Transverse colon (tissue), 4 donors: ENCODE measurements at regions not wholly inside any gene's neighbourhood (a gene's known extent, or its start where the extent isn't known, plus 50 kb on each side); places are given as distances from the start of the nearest gene placed in this dataset.

Experiments used
- DNase-seq: peaks from one replicate; pipeline ENCODE4 v3.0.0-alpha.2; 2019
- H3K27ac ChIP-seq, 4 donors: fragments of 200-600 bp; sonication (generic); 2 replicates each; pipeline ENCODE4 v1.5.1; 2016 to 2018; ENCODE audit warnings: inconsistent platforms in 4 of 4
- H3K27me3 ChIP-seq: fragments of 200-600 bp; sonication (generic); 2 replicates; pipeline ENCODE4 v1.5.1; 2017; ENCODE audit warnings: inconsistent platforms
- H3K36me3 ChIP-seq, 4 donors: fragments of 200-600 bp; sonication (generic); 2 replicates each; pipeline ENCODE4 v1.5.1; 2017 to 2019; ENCODE audit warnings: inconsistent platforms in 4 of 4
- H3K4me1 ChIP-seq, 4 donors: fragments of 200-600 bp; sonication (generic); 2 replicates each; pipeline ENCODE4 v1.5.1; 2017 to 2020; ENCODE audit warnings: inconsistent platforms in 4 of 4
- H3K4me3 ChIP-seq, 4 donors: fragments of 200-600 bp; sonication (generic); 1 replicate in 1 of 4; 2 replicates in 3 of 4; pipeline versions ENCODE4 v1.5.1 to v1.6.1; 2017 to 2019; ENCODE audit warnings: inconsistent platforms in 4 of 4
- H3K9me3 ChIP-seq, 2 donors: fragments of 200-600 bp; sonication (generic); 2 replicates each; pipeline ENCODE4 v1.5.1; 2017 to 2019; ENCODE audit warnings: inconsistent platforms in 2 of 2
- CTCF ChIP-seq, 5 experiments: fragments of 200-600 bp in 3 of 5; fragments of 450-650 bp in 2 of 5; sonication (generic) in 3 of 5; IDR thresholded peaks; 1 replicate in 2 of 5; 2 replicates in 3 of 5; pipeline ENCODE4 v1.5.1; 2016 to 2017; ENCODE audit warnings: antibody characterized with exemption in 5 of 5, inconsistent platforms in 3 of 5, mild to moderate bottlenecking in 2 of 5, moderate library complexity in 1 of 5
- EP300 ChIP-seq: sonication (generic); formaldehyde crosslinking; IDR thresholded peaks from one replicate; pipeline ENCODE4 v1.6.1; 2017; ENCODE audit warnings: antibody characterized with exemption, low read depth
- POLR2A ChIP-seq: fragments of 450-650 bp; IDR thresholded peaks from one replicate; pipeline ENCODE4 v1.6.1; 2016; ENCODE audit warnings: antibody characterized with exemption, mild to moderate bottlenecking, moderate library complexity
- POLR2AphosphoS5 ChIP-seq, 3 donors: sonication (generic); formaldehyde crosslinking; IDR thresholded peaks; one replicate each; pipeline ENCODE4 v1.6.1; 2016; ENCODE audit warnings: antibody characterized with exemption in 3 of 3
- WGBS, 2 donors: methylation state at CpG; one replicate each; pipeline ENCODE4 v1.1.5; 2018; ENCODE audit warnings: low coverage in 1 of 2; 5-methylcytosine and 5-hydroxymethylcytosine counted together
- in situ Hi-C, 4 donors: fragments of 200-750 bp; cut with MboI; loops; one replicate each; pipeline versions ENCODE4 v1.15.0 to v1.15.1; 2017; ENCODE audit warnings: low sequenced_read_pairs in 3 of 4, low pct_ligation_motif_present in 1 of 4, low pct_unique_long_range_greater_than_20kb in 1 of 4
- intact Hi-C: fragments of 100-400 bp; cut with DNase I; formaldehyde crosslinking; loops from one replicate; pipeline ENCODE4 v1.15.1; 2023; ENCODE audit warnings: low total_unique reads

- no peak for DNase-seq
- TF ChIP-seq CTCF (IDR thresholded peaks at IDR 0.05) (no peak), EP300 (no peak), POLR2A (no peak), POLR2AphosphoS5 (IDR thresholded peaks at IDR 0.05) (no peak)
- Histone ChIP-seq H3K4me1 (peaks cover 0 to 2% (median under 1%) of the 10 kb centered on the region in 4 donors), H3K4me3 (no peak overlapping the region), H3K27me3 (no peaks in the 10 kb centered on the region), H3K36me3 (no peaks in the 10 kb centered on the region), H3K27ac (no peak overlapping the region), H3K9me3 (no peaks in the 10 kb centered on the region)
- in situ Hi-C loops (no loop called here), intact Hi-C loops (no loop called here)
- WGBS, 2 donors = 85 to 86% methylated on average over 1 to 9 of the region's 9 CpGs
These were observed 434.2 kb downstream of the ZNF521 start for GRCh38 chr18:24917767-24918166.

- TF ChIP-seq POLR2A (no peak), CTCF (IDR thresholded peaks at IDR 0.05) (no peak), EP300 (no peak), POLR2AphosphoS5 (IDR thresholded peaks at IDR 0.05) (no peak)
- peaks cover 0 to 7% (median 1%) of the 10 kb centered on the region in 4 donors for H3K4me1 ChIP-seq
- no peak overlapping the region for H3K27ac ChIP-seq
- no peaks in the 10 kb centered on the region for H3K9me3 ChIP-seq
- WGBS, 2 donors = 75 to 83% methylated on average over 6 of the region's 6 CpGs
- H3K4me3 ChIP-seq = no peak overlapping the region
- no peaks in the 10 kb centered on the region for H3K36me3 ChIP-seq
- intact Hi-C loops (no loop called here), in situ Hi-C loops (no loop called here)
- DNase-seq = no peak
- H3K27me3 ChIP-seq = no peaks in the 10 kb centered on the region
These were observed 433.7 kb downstream of the ZNF521 start for GRCh38 chr18:24918257-24918656.

- no peak overlapping the region for H3K27ac ChIP-seq
- peaks cover 0 to 9% (median 1%) of the 10 kb centered on the region in 4 donors for H3K4me1 ChIP-seq
- H3K4me3 ChIP-seq = no peak overlapping the region
- WGBS, 2 donors = 89 to 100% methylated on average over 3 to 10 of the region's 10 CpGs
- DNase-seq = no peak
- TF ChIP-seq POLR2A (no peak), EP300 (no peak), CTCF (IDR thresholded peaks at IDR 0.05) (no peak), POLR2AphosphoS5 (IDR thresholded peaks at IDR 0.05) (no peak)
- no peaks in the 10 kb centered on the region for H3K9me3 ChIP-seq
- no peaks in the 10 kb centered on the region for H3K36me3 ChIP-seq
- no peaks in the 10 kb centered on the region for H3K27me3 ChIP-seq
- intact Hi-C loops = no loop called here
- in situ Hi-C loops = no loop called here
These were observed 432.7 kb downstream of the ZNF521 start for GRCh38 chr18:24919181-24919797.

DNA sequence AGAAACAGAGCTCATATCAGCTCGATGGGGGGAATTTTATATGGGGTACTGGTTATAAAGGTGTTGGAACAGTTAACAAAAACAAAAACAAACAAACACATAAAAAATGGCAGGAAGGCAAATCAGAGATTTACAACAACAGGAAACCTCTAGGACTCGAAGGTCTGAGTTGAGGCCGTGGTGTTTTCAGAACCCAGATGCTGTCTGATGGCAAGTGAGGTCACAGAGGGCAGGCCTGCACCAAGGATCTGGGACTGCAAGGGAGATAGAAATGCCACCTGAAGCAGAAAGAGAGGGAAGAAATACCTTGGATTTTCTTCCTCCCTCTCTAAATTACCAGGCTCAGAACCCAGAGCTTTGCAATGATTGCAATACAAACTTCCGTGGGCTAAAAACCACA is 429.5 kb downstream of the ZNF521 start:
- no peaks in the 10 kb centered on the region for H3K27me3 ChIP-seq
- in situ Hi-C loops = no loop called here
- no peak overlapping the region for H3K27ac ChIP-seq
- no peak for TF ChIP-seq POLR2A
- TF ChIP-seq CTCF (IDR thresholded peaks at IDR 0.05) = no peak
- no peak for TF ChIP-seq EP300
- TF ChIP-seq POLR2AphosphoS5 (IDR thresholded peaks at IDR 0.05) = no peak
- peaks cover 0 to 9% (median 1%) of the 10 kb centered on the region in 4 donors for H3K4me1 ChIP-seq
- no peak for DNase-seq
- no peaks in the 10 kb centered on the region for H3K9me3 ChIP-seq
- H3K4me3 ChIP-seq = no peak overlapping the region
- H3K36me3 ChIP-seq = no peaks in the 10 kb centered on the region
- intact Hi-C loops = no loop called here
- 52 to 59% methylated on average over 3 to 4 of the region's 4 CpGs for WGBS, 2 donors
